ENCODE measurements at regions not wholly inside any gene's neighbourhood (a gene's known extent, or its start where the extent isn't known, plus 50 kb on each side); places are given as distances from the start of the nearest gene placed in this dataset.
"Not testable (repeated sequence)": the region's sequence is repeated elsewhere in the genome, so short reads cannot be mapped to it uniquely, and the experiment has no call there.

GRCh38 chr6:179340-179950 is 112.8 kb upstream of the DUSP22 start:
- DNase-seq (ENCODE audit: low spot score), result no peak
- no peak for TF ChIP-seq CTCF (IDR thresholded peaks at IDR 0.05; ENCODE audit: extremely low read depth, missing control alignments)

- not testable (repeated sequence) for DNase-seq (ENCODE audit: low spot score)
These were observed 112.1 kb upstream of the DUSP22 start for GRCh38 chr6:180091-180694.

- TF ChIP-seq CTCF (IDR thresholded peaks at IDR 0.05; ENCODE audit: extremely low read depth, missing control alignments), result no peak
These were observed 111.1 kb upstream of the DUSP22 start for GRCh38 chr6:181049-181654.

GRCh38 chr6:183668-184067 is 108.6 kb upstream of the DUSP22 start:
- peak; percentile 67 for DNase-seq (ENCODE audit: low spot score)
- no peak for TF ChIP-seq CTCF (IDR thresholded peaks at IDR 0.05; ENCODE audit: extremely low read depth, missing control alignments)

More at GRCh38 chr6:181049-181654, 111.1 kb upstream of the DUSP22 start:
- DNase-seq (ENCODE audit: low spot score), result peak; percentile 83

- TF ChIP-seq CTCF (IDR thresholded peaks at IDR 0.05; ENCODE audit: extremely low read depth, missing control alignments), result no peak
- DNase-seq (ENCODE audit: low spot score), result no peak
These were observed 108.1 kb upstream of the DUSP22 start for GRCh38 chr6:184161-184700.

- TF ChIP-seq CTCF (IDR thresholded peaks at IDR 0.05; ENCODE audit: extremely low read depth, missing control alignments), result no peak
- no peak for DNase-seq (ENCODE audit: low spot score)
These were observed 105.8 kb upstream of the DUSP22 start for GRCh38 chr6:186340-186965.

- TF ChIP-seq CTCF (IDR thresholded peaks at IDR 0.05; ENCODE audit: extremely low read depth, missing control alignments), result no peak
- DNase-seq (ENCODE audit: low spot score), result no peak
These were observed 105.0 kb upstream of the DUSP22 start for GRCh38 chr6:187210-187861.
